ENCODE measurements at regions not wholly inside any gene's neighbourhood (a gene's known extent, or its start where the extent isn't known, plus 50 kb on each side); places are given as distances from the start of the nearest gene placed in this dataset.

DNA sequence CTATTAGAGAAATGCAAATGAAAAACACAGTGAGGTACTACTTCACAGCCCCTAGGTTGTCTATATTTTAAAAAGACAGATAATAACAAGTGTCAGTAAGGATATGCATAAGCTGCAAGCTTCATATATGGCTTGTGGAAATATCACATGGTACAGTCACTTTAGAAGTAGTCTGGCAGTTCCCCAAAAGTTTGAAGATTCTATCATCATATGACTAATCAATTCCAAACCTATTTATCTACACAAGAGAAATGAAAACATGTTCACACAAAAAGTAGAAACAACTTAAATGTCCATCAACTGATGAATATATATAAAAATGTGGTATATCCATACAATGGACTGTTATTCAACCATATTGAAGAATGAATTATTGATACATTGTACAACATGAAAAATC is 185.8 kb upstream of the STK26 start:
- DNase-seq (ENCODE audit: low spot score), result no peak
- TF ChIP-seq EZH2 (IDR thresholded peaks at IDR 0.05; ENCODE audit: borderline replicate concordance, low read depth, low read length, poor library complexity, severe bottlenecking), result no peak
- TF ChIP-seq, protein P1, sequence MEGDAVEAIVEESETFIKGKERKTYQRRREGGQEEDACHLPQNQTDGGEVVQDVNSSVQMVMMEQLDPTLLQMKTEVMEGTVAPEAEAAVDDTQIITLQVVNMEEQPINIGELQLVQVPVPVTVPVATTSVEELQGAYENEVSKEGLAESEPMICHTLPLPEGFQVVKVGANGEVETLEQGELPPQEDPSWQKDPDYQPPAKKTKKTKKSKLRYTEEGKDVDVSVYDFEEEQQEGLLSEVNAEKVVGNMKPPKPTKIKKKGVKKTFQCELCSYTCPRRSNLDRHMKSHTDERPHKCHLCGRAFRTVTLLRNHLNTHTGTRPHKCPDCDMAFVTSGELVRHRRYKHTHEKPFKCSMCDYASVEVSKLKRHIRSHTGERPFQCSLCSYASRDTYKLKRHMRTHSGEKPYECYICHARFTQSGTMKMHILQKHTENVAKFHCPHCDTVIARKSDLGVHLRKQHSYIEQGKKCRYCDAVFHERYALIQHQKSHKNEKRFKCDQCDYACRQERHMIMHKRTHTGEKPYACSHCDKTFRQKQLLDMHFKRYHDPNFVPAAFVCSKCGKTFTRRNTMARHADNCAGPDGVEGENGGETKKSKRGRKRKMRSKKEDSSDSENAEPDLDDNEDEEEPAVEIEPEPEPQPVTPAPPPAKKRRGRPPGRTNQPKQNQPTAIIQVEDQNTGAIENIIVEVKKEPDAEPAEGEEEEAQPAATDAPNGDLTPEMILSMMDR (conservative IDR thresholded peaks at IDR 0.05; ENCODE audit: low read depth, low read length), result no peak
- ChIA-PET POLR2A (ENCODE audit: low non-redundant PET) (no interaction called here), CTCF (no interaction called here)
- H3K27me3 ChIP-seq (replicated peaks; ENCODE audit: insufficient read depth, low read depth, low read length, poor library complexity), result peaks cover 4% of the 10 kb centered on the region
- no TSS peak for BruUV-seq (replicated peaks)
- H3K36me3 ChIP-seq (ENCODE audit: insufficient read depth, low read length, poor library complexity, severe bottlenecking), result no peaks in the 10 kb centered on the region
- no peaks in the 10 kb centered on the region for H3K4me1 ChIP-seq (ENCODE audit: insufficient read depth, low read length, poor library complexity, severe bottlenecking)
- no peak overlapping the region for H3K4me3 ChIP-seq (ENCODE audit: low read depth, low read length, poor library complexity, severe bottlenecking)
- intact Hi-C loops (cut with micrococcal nuclease; ENCODE audit: unreplicated experiment), result no loop called here
- no peak overlapping the region for H3K27ac ChIP-seq (ENCODE audit: low read depth, low read length, poor library complexity, severe bottlenecking)
- no peaks in the 10 kb centered on the region for H3K9me3 ChIP-seq (ENCODE audit: low read depth, low read length, poor library complexity, severe bottlenecking)

DNA sequence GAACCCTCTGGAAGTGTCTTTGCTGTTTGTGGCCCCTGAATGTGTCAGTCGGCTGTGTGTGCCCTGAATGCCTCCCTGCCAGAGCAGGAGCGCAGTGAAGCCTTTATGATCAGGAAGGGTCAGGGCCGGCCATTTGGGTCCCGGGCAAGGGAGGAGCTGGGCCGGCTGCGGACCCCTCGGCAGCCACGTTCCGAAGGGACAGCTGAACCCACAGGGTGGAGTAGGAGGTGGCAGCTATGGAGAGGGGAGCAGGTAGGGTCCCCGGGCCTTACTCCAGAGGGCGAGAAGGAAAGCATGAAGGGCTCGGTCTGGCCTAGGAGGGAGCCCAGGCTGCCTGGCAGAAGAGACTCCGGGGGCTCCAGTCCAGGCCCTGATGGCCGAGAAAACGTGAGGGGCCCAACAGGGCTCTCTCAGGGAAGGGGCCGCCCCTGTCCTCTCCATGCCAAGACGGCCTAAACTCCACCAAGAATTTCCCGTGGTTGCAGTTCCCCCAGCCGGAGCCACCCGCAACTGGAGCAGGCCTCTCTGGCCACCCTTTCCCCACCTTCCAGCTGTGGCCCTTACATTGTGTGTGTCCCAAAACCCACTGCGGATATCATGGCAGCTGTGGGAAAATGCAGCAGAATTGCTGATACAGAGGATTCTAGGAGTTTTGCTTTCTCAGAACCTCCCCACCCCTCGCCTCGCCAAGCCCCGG is 182.2 kb upstream of the STK26 start:
- no peak overlapping the region for H3K27ac ChIP-seq (ENCODE audit: low read depth, low read length, poor library complexity, severe bottlenecking)
- H3K36me3 ChIP-seq (ENCODE audit: insufficient read depth, low read length, poor library complexity, severe bottlenecking), result no peaks in the 10 kb centered on the region
- TF ChIP-seq EZH2 (IDR thresholded peaks at IDR 0.05; ENCODE audit: borderline replicate concordance, low read depth, low read length, poor library complexity, severe bottlenecking), result no peak
- TF ChIP-seq, protein P1 (conservative IDR thresholded peaks at IDR 0.05; ENCODE audit: low read depth, low read length), result no peak
- no peak for DNase-seq (ENCODE audit: low spot score)
- CTCF ChIA-PET, result interaction anchor here (0.8 to 1.3 kb wide), 6 partner anchors 14 to 791 kb away, joined by 3 to 7 read pairs (median 4); partner anchors contain the start of gene RAP2C
- H3K4me1 ChIP-seq (ENCODE audit: insufficient read depth, low read length, poor library complexity, severe bottlenecking), result no peaks in the 10 kb centered on the region
- POLR2A ChIA-PET (ENCODE audit: low non-redundant PET), result no interaction called here
- intact Hi-C loops (cut with micrococcal nuclease; ENCODE audit: unreplicated experiment), result loop anchor here (2.0 to 10.0 kb wide), 4 partner anchors 231 to 790 kb away; no protein-coding TSS in a partner anchor
- BruUV-seq (replicated peaks), result no TSS peak
- peaks cover 19% of the 10 kb centered on the region for H3K27me3 ChIP-seq (replicated peaks; ENCODE audit: insufficient read depth, low read depth, low read length, poor library complexity)
- no peaks in the 10 kb centered on the region for H3K9me3 ChIP-seq (ENCODE audit: low read depth, low read length, poor library complexity, severe bottlenecking)
- no peak overlapping the region for H3K4me3 ChIP-seq (ENCODE audit: low read depth, low read length, poor library complexity, severe bottlenecking)

DNA sequence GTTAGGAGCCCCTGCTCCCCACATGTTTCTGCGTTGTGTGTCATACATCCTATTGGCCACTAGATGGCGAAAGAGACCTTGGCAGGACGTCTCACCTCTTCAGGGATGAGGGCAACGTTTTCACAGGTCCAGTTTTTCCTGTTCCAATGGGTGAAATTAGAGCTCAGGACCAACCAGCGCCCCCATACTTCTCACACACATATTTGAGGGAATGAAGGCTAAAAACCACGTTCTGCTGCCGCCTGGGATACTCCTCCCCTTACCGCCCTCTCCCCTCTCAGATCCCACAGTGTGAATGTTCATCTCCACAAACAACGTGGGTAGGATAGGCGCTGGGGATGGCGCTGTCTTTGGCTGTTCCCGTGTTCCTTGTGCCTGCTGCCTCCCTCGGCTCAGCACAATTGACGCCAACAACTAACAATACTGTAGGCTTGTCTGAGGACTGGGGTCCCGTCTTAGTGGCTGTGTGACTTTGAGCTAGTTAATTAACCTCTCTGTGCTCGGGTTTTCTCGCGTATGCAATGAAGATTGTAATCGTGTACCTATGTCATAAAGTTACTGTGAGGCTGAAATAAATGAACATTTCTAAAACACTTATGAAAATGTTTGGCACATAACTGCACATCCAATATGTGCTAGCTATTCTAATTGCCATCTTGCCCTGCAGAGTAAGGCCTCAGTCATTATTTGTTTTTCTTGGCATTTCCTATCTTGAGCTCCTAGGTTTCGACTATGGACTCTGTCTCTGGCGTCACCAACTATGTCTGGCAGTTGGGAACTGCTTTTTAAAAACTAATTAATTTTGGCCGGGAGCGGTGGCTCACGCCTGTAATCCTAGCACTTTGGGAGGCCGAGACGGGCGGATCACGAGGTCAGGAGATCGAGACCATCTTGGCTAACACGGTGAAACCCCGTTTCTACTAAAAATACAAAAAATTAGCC is 181.3 kb upstream of the STK26 start:
- Histone ChIP-seq H3K27ac (ENCODE audit: low read depth, low read length, poor library complexity, severe bottlenecking) (no peak overlapping the region), H3K4me3 (ENCODE audit: low read depth, low read length, poor library complexity, severe bottlenecking) (no peak overlapping the region), H3K4me1 (ENCODE audit: insufficient read depth, low read length, poor library complexity, severe bottlenecking) (no peaks in the 10 kb centered on the region), H3K27me3 (replicated peaks; ENCODE audit: insufficient read depth, low read depth, low read length, poor library complexity) (peaks cover 19% of the 10 kb centered on the region), H3K9me3 (ENCODE audit: low read depth, low read length, poor library complexity, severe bottlenecking) (no peaks in the 10 kb centered on the region), H3K36me3 (ENCODE audit: insufficient read depth, low read length, poor library complexity, severe bottlenecking) (no peaks in the 10 kb centered on the region)
- no TSS peak for BruUV-seq (replicated peaks)
- ChIA-PET CTCF (interaction anchor here (0.8 to 1.3 kb wide), 6 partner anchors 13 to 790 kb away, joined by 3 to 7 read pairs (median 4); partner anchors contain the start of gene RAP2C), POLR2A (ENCODE audit: low non-redundant PET) (no interaction called here)
- intact Hi-C loops (cut with micrococcal nuclease; ENCODE audit: unreplicated experiment), result loop anchor here (2.0 to 10.0 kb wide), 4 partner anchors 231 to 789 kb away; no protein-coding TSS in a partner anchor
- TF ChIP-seq, protein P1 (conservative IDR thresholded peaks at IDR 0.05; ENCODE audit: low read depth, low read length), result peak; percentile 82
- no peak for TF ChIP-seq EZH2 (IDR thresholded peaks at IDR 0.05; ENCODE audit: borderline replicate concordance, low read depth, low read length, poor library complexity, severe bottlenecking)
- DNase-seq (ENCODE audit: low spot score), result peak; percentile 69
